ENCODE measurements at regions not wholly inside any gene's neighbourhood (a gene's known extent, or its start where the extent isn't known, plus 50 kb on each side); places are given as distances from the start of the nearest gene placed in this dataset.

DNA sequence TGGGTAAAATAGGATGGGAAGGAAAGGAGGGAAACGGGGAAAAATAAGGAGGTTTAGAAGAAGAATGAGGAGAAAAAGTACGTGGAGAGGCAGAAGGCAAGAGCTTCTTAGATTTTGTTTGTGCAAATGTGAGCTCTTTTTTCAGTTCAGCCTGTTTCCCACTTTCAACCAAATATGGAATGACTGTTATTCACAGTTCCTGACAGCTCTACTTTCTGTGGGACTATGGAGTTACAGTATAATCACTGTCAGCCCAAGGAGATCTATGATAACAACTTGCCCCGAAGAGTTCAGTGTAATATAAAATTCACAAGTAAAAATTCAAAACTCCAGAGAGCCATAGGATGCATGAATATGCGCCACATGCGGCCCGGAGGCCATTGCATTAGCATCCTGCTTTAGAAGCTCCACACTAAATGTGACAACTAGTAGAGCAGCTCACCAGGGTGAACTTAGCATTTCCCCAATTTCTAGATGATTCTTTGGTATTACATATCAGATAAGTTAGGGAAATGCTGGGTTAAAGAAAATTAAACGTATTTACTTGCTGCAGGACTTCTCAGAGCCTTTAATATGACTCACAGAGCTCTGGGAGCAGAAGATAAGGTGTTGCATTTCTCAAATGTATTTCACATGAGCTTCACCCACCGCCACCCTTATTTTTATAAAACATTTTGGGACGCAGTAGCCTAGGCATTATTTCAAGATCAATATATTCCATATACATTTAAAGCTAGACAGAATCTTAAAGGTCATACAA, 234.6 kb downstream of the EBLN2 start:
- DNase-seq (ENCODE audit: low spot score): no peak

DNA sequence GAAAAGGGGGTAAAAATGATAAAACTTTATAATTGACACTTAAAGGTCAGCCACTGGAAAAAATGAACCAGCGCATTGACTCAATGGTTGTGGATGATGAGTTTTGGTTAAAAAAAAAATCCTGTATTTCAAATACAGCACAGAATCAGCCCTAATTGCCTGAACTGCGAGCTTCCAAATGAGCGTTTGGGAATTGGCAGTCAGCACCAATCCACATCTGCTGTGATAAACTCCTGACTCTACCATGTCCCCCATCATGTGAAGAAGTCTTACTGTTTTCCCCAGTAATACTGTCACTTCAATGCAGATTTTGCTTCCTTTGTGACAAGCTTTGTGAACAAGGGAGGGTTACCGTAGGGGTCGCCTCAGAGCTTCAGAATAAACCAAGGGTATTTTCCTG, 235.4 kb downstream of the EBLN2 start:
- no peak for DNase-seq (ENCODE audit: low spot score)

DNA sequence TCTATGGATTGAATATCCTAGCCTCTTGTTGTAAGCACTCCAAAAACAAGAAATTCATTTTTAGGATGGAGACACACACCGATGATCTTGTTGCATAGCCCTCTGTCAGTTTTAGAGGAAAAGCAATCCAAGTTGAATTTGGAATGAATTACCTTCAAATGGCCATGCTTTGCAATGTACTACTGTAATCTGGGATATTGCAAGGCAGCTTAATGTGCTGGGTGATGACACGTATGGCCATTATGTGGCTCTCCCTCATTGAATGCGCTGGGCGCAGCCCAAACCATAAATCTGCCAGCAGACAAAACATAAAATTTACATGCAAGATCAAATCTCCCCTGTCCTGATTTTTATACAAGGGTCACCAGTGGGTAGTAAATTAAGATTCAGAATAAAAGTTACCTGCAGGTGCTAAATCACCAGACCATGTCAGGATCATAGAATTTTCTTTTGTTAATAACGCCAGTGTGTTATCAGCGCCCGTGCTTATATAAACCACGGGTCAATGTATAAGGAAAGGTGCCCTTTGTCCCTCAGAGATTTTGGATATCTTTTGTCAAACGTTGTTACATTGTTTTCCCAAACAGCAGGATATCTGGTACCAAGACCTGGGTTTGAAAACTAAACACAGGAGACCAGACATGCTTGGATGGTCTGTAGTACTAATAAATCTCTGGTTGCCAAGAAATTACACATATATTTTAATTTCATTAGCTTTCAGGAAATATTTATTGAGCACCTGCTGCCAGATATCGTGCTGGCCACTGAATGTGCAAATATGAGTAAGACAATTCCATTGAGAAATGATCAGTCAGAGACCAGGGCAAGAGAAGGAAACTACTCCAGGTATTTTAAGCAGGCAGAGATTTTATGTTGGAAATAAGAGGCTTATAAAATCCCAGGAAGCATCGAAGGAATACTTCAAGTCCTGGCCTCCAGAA, 237.1 kb downstream of the EBLN2 start:
- no peak for DNase-seq (ENCODE audit: low spot score)

DNA sequence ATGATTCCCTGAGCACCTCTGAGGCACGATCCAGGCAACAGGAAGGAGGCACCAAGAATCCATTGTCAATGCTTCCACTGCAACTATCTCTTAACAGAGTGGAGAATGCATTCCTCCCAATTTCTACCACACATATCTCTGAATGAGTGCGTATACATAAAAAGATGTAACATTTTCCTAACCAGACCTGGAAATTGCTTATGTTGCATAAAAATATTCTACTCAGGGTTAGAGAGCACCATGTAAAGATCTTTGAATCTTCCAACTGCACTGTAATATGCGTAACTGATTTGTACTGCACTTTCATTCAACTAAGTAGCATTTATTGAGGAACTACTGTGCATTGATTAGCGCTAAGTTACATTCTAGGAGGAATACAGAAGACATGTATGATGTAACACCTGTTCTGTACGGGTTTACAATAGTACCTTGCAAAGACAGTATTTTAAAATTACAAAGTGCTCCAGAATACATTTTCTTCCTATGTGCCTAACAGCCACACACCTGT, 237.8 kb downstream of the EBLN2 start:
- no peak for DNase-seq (ENCODE audit: low spot score)

DNA sequence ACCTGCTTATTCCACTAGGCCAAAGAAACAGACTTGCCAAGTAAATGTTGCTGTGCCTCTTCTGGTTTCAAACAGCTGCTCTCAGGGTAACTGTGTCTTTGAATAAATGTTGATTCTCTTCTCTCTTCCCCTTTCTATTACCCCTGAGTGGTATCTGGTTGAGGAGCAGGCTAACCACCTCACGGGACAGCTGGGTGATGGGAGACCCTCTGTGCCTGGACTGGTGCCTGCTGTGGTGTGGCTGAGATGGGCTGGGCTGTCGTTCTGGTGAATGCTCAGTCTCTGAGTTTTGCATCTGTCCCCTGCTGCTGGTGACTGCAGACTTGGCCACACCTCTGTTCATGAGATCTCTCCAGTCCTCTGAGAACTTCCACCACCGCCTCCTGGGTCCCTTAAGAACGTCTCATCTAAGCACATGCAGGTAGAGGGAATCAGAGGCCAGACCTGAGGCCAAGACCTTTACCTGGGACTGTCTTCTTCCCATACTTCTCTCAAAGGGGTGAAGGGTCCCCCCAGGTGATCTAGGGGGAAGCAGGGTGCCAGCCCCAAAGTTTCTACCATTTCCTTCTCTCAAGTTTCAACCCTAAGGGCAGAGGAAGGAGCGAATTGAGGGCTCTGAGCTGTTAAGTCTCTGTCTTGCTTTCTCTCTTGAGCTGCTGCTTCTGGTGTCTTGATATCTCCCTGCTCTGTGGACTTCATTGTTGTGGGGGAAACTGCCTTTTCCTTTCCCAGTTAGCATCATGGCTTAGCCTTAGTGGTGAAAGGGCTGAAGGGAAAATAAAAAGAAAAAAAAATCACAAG, 252.9 kb downstream of the EBLN2 start:
- no peak for DNase-seq (ENCODE audit: low spot score)

DNA sequence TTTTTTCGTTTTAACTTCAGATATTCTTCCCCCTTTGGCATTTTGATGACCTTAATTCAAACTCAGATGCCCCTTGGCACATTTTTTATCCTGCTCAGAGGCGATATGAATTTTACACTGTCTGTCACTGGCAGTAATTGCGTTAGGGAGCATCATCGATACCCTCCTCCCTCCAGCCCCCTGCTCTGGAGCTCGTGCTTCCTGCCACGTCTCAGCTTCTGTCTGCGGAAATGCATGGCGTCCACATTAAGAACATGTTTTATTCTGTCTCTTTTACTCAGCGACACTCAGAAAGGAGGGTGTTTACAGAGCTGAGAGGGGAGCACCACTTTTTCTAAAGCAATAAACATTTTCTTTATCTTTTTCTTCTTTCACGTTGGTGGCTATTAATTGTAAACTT, 254.2 kb downstream of the EBLN2 start:
- DNase-seq (ENCODE audit: low spot score): no peak

DNA sequence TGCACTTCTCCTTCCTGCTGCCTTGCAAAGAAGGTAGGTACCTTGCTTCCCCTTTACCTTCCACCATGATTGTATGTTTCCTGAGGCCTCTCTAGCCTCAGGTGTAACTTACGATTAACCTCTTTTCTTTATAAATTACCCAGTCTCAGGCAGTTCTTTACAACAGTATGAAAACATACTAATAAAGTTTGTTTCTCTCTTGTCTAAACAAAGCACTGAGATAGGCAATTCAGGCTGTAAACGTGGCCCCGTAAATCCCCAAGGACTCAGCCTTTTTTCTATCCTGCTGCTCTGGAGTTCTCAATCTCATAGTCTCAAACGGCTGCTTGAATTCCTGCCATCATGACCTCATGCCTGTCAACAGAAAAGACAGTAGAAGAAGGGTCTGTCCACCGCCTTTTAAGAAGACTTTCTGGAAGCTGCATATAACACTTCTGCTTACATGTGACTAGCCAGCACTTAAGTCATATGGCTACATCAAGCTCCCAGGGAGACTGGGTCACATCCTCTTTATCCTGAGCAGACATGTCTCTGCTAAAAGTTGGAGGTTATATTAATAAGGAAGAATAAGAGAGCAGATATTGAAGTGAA, 257.8 kb downstream of the EBLN2 start:
- no peak for DNase-seq (ENCODE audit: low spot score)

DNA sequence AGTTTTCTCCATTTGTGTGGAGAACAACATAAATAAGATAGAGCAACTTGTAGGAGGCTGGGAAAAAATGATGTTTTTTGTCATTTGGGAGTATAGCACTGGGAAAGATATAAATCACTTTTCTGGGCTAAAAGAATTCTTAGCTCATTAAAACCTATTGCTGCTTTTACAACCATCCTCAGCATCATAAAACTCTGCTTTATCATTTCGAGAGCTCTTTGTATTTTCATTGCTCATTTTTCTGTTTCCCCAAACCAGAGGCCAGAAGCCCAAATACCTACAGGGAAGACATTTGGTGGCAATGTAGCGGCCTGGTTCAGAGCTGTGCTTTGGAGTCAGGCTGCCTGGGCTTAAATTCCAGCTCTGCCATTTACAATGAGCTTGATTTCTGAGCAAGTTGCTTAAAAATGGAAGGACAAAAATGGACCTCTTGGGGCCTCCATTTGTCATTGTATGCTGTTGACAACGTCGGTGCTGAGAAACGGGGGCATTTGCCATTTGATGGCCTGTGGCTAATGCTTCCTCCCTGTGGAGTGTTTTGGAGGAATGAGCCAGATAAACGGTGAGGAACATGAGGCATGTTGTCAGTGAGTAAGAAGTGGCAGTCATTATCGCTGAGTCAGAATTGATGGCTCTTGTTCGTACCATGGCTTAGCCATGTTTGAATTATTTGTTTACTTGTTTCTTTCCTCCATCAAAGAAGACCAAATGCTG, 260.0 kb downstream of the EBLN2 start:
- no peak for DNase-seq (ENCODE audit: low spot score)

DNA sequence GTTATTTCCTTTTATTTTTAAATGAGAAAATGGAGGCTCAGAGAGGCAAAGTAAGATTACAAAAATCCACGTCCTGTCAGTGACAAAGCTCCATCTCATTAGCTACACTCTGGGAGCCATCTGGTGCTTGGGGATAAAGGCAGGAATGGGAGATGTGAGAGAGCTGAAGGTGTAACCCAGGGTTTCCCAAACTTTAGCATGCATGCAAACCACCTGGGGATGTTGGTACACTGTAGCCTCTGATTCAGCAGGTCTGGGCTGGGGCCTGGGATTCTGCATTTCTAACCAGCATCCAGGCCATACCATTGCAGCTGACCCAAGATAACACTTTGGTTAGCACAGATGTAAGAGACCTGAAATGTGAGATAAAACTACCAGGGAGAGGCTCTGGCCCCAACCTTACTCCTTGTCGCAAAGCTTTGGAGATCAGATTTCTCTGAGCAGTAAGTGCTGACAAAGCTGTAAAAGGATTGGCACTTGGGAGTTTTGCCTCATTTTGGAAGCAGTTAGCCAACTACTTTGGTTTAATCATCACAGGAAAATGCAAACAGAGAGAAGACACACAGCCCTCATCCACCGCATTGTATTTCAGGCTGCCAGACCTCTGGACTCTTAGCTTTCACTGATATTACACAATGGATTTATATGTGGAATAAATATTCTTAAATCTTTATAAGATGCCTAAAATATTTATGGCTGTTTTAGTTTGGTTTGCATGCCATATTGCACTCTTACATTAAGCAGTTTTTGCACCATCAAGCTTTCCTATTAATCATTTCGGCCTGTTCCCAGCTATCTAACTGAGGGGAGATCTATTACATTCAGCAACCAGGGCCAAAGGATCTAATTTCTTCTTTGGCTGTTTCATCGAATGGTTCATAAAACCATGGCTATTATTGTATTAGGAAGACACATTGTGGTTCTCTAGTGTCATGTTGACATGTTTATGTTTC, 263.0 kb downstream of the EBLN2 start:
- peak; percentile 81 for DNase-seq (ENCODE audit: low spot score)

DNA sequence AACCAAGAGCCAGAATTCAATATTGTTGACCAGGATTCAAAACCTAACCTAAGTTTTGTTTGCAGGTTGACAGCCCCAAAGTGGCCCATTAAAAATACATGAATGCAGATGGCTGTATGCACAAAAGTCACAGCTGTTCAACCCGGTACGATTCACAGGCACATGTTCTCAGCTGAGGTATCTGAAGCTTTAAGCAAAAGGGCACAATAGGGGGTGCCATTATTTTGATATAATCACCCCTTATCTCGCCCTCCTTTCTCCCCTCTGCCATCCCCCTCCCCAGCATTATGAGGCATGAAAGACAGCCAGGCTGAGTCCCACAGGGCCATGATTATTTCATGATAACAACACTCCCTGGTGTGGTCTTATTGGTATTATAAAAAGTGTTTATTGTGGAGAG, 264.9 kb downstream of the EBLN2 start:
- no peak for DNase-seq (ENCODE audit: low spot score)

DNA sequence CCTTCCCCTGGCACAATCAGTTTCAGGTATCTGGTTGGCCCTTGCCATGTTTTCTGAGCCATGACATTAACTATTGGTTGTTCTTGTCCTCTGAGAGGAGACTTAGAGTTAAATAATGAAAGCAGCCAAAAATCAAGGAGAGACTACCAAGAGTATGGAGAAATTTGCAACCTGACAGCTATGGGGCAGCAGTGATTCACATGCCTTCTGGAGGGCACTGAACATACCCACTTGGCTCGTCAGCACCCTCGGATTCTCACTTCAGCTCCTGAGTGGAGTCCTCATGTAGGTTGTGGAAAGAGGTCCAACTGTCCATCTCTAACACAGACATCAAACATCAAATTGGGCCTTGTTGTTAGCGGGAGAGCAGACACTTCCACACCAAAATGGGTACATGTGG, 265.6 kb downstream of the EBLN2 start:
- no peak for DNase-seq (ENCODE audit: low spot score)

All from AG20443 (cell line).